ENCODE measurements at regions not wholly inside any gene's neighbourhood (a gene's known extent, or its start where the extent isn't known, plus 50 kb on each side); places are given as distances from the start of the nearest gene placed in this dataset.
"Not testable (repeated sequence)": the region's sequence is repeated elsewhere in the genome, so short reads cannot be mapped to it uniquely, and the experiment has no call there.

- Histone ChIP-seq H3K79me1 (ENCODE audit: low read depth, low read length) (no peaks in the 10 kb centered on the region), H2AFZ (ENCODE audit: low read length) (no peak overlapping the region), H2BK15ac (ENCODE audit: low read length) (no peak overlapping the region), H3K36me3 (replicated peaks in 1 of 2; ENCODE audit: control insufficient read depth in 2 of 2, insufficient read depth in 2 of 2, low read length in 2 of 2) (peaks cover 0 to 3% of the 10 kb centered on the region in 2 donors), H2AK5ac (ENCODE audit: low read depth, low read length) (no peak overlapping the region), H3K4me1 (ENCODE audit: control insufficient read depth in 2 of 2, insufficient read depth in 1 of 2, low read depth in 1 of 2, low read length in 2 of 2) (no peaks in the 10 kb centered on the region), H2BK12ac (ENCODE audit: low read length) (no peak overlapping the region), H3K27ac (replicated peaks; ENCODE audit: low read length) (no peak overlapping the region), H3K18ac (ENCODE audit: low read length) (no peak overlapping the region), H4K8ac (ENCODE audit: low read depth, low read length) (no peak overlapping the region), H3K4ac (ENCODE audit: low read length) (no peak overlapping the region), H3K4me3 (ENCODE audit: low read length in 2 of 2) (peak overlapping the region in 1 of 2 donors; percentile 67), H3K9ac (ENCODE audit: low read depth, low read length, poor library complexity) (no peak overlapping the region), H3K9me3 (replicated peaks in 1 of 2; ENCODE audit: control insufficient read depth in 2 of 2, insufficient read depth in 1 of 2, low read depth in 1 of 2, low read length in 2 of 2) (peaks cover 8 to 18% of the 10 kb centered on the region in 2 donors), H2BK5ac (ENCODE audit: low read length) (no peak overlapping the region), H3K23ac (ENCODE audit: low read depth, low read length, poor library complexity) (no peak overlapping the region), H4K91ac (ENCODE audit: low read depth, low read length, poor library complexity) (no peak overlapping the region), H2BK120ac (ENCODE audit: low read depth, low read length) (no peak overlapping the region), H3K14ac (ENCODE audit: low read length) (no peak overlapping the region), H3K4me2 (ENCODE audit: insufficient read depth, low read length, poor library complexity, severe bottlenecking) (no peak overlapping the region), H3K27me3 (ENCODE audit: control insufficient read depth in 3 of 3, insufficient read depth in 3 of 3, low read depth in 1 of 3, low read length in 3 of 3) (no peaks in the 10 kb centered on the region)
- whole genome bisulfite sequencing, 2 donors (ENCODE audit: extremely low coverage in 2 of 2, insufficient read length in 2 of 2, insufficient replicate concordance in 1 of 2): no CpG with 5 or more reads among the region's 3 CpGs
- no peak for DNase-seq (ENCODE audit: low spot score)
These were observed 1024.1 kb downstream of the TMTC2 start for GRCh38 chr12:83710851-83711250.

GRCh38 chr12:83709899-83710298 is 1023.2 kb downstream of the TMTC2 start:
- no peak overlapping the region for H2BK120ac ChIP-seq (ENCODE audit: low read depth, low read length)
- no peaks in the 10 kb centered on the region for H3K79me1 ChIP-seq (ENCODE audit: low read depth, low read length)
- H3K14ac ChIP-seq (ENCODE audit: low read length): no peak overlapping the region
- H3K4me2 ChIP-seq (ENCODE audit: insufficient read depth, low read length, poor library complexity, severe bottlenecking): no peak overlapping the region
- H3K9me3 ChIP-seq (replicated peaks in 1 of 2; ENCODE audit: control insufficient read depth in 2 of 2, insufficient read depth in 1 of 2, low read depth in 1 of 2, low read length in 2 of 2): peaks cover 8 to 18% of the 10 kb centered on the region in 2 donors
- H2AK5ac ChIP-seq (ENCODE audit: low read depth, low read length): no peak overlapping the region
- H3K27ac ChIP-seq (replicated peaks; ENCODE audit: low read length): no peak overlapping the region
- H3K9ac ChIP-seq (ENCODE audit: low read depth, low read length, poor library complexity): no peak overlapping the region
- H2BK15ac ChIP-seq (ENCODE audit: low read length): no peak overlapping the region
- H2AFZ ChIP-seq (ENCODE audit: low read length): no peak overlapping the region
- DNase-seq (ENCODE audit: low spot score): no peak
- no peaks in the 10 kb centered on the region for H3K4me1 ChIP-seq (ENCODE audit: control insufficient read depth in 2 of 2, insufficient read depth in 1 of 2, low read depth in 1 of 2, low read length in 2 of 2)
- H4K91ac ChIP-seq (ENCODE audit: low read depth, low read length, poor library complexity): no peak overlapping the region
- H3K18ac ChIP-seq (ENCODE audit: low read length): no peak overlapping the region
- no peak overlapping the region for H2BK5ac ChIP-seq (ENCODE audit: low read length)
- H3K4me3 ChIP-seq (ENCODE audit: low read length in 2 of 2): no peak overlapping the region
- no peak overlapping the region for H4K8ac ChIP-seq (ENCODE audit: low read depth, low read length)
- no peak overlapping the region for H3K4ac ChIP-seq (ENCODE audit: low read length)
- H3K27me3 ChIP-seq (ENCODE audit: control insufficient read depth in 3 of 3, insufficient read depth in 3 of 3, low read depth in 1 of 3, low read length in 3 of 3): no peaks in the 10 kb centered on the region
- no peak overlapping the region for H3K23ac ChIP-seq (ENCODE audit: low read depth, low read length, poor library complexity)
- H2BK12ac ChIP-seq (ENCODE audit: low read length): no peak overlapping the region
- peaks cover 0 to 3% of the 10 kb centered on the region in 2 donors for H3K36me3 ChIP-seq (replicated peaks in 1 of 2; ENCODE audit: control insufficient read depth in 2 of 2, insufficient read depth in 2 of 2, low read length in 2 of 2)

- Histone ChIP-seq H3K36me3 (replicated peaks in 1 of 2; ENCODE audit: control insufficient read depth in 2 of 2, insufficient read depth in 2 of 2, low read length in 2 of 2) (no peaks in the 10 kb centered on the region), H2BK15ac (ENCODE audit: low read length) (no peak overlapping the region), H3K9ac (ENCODE audit: low read depth, low read length, poor library complexity) (no peak overlapping the region), H3K79me1 (ENCODE audit: low read depth, low read length) (no peaks in the 10 kb centered on the region), H2AFZ (ENCODE audit: low read length) (no peak overlapping the region), H2BK5ac (ENCODE audit: low read length) (no peak overlapping the region), H3K4me1 (ENCODE audit: control insufficient read depth in 2 of 2, insufficient read depth in 1 of 2, low read depth in 1 of 2, low read length in 2 of 2) (no peaks in the 10 kb centered on the region), H3K9me3 (replicated peaks in 1 of 2; ENCODE audit: control insufficient read depth in 2 of 2, insufficient read depth in 1 of 2, low read depth in 1 of 2, low read length in 2 of 2) (no peaks in the 10 kb centered on the region), H4K8ac (ENCODE audit: low read depth, low read length) (no peak overlapping the region), H3K18ac (ENCODE audit: low read length) (no peak overlapping the region), H3K23ac (ENCODE audit: low read depth, low read length, poor library complexity) (no peak overlapping the region), H2BK12ac (ENCODE audit: low read length) (no peak overlapping the region), H3K27me3 (ENCODE audit: control insufficient read depth in 3 of 3, insufficient read depth in 3 of 3, low read depth in 1 of 3, low read length in 3 of 3) (no peaks in the 10 kb centered on the region), H3K4ac (ENCODE audit: low read length) (no peak overlapping the region), H2AK5ac (ENCODE audit: low read depth, low read length) (no peak overlapping the region), H4K91ac (ENCODE audit: low read depth, low read length, poor library complexity) (no peak overlapping the region), H2BK120ac (ENCODE audit: low read depth, low read length) (no peak overlapping the region), H3K4me3 (ENCODE audit: low read length in 2 of 2) (no peak overlapping the region), H3K14ac (ENCODE audit: low read length) (no peak overlapping the region), H3K4me2 (ENCODE audit: insufficient read depth, low read length, poor library complexity, severe bottlenecking) (peak overlapping the region; percentile 11), H3K27ac (replicated peaks; ENCODE audit: low read length) (no peak overlapping the region)
- DNase-seq (ENCODE audit: low spot score): no peak
- no CpG with 5 or more reads among the region's 2 CpGs for WGBS, 2 donors (ENCODE audit: extremely low coverage in 2 of 2, insufficient read length in 2 of 2, insufficient replicate concordance in 1 of 2)
These were observed 1014.1 kb downstream of the TMTC2 start for GRCh38 chr12:83700838-83701237.

GRCh38 chr12:83696311-83696710 is 1009.6 kb downstream of the TMTC2 start:
- WGBS, 2 donors (ENCODE audit: extremely low coverage in 2 of 2, insufficient read length in 2 of 2, insufficient replicate concordance in 1 of 2): no CpG with 5 or more reads among the region's 13 CpGs
- not testable (repeated sequence) for DNase-seq (ENCODE audit: low spot score); H2AFZ ChIP-seq (ENCODE audit: low read length)

More at GRCh38 chr12:83696311-83696710, 1009.6 kb downstream of the TMTC2 start:
- H3K4me3 ChIP-seq (ENCODE audit: low read length in 2 of 2); H3K4me2 ChIP-seq (ENCODE audit: insufficient read depth, low read length, poor library complexity, severe bottlenecking); H2BK15ac ChIP-seq (ENCODE audit: low read length); H3K18ac ChIP-seq (ENCODE audit: low read length); H4K8ac ChIP-seq (ENCODE audit: low read depth, low read length); H3K9me3 ChIP-seq (replicated peaks in 1 of 2; ENCODE audit: control insufficient read depth in 2 of 2, insufficient read depth in 1 of 2, low read depth in 1 of 2, low read length in 2 of 2); H3K27ac ChIP-seq (replicated peaks; ENCODE audit: low read length); H2AK5ac ChIP-seq (ENCODE audit: low read depth, low read length); H3K79me1 ChIP-seq (ENCODE audit: low read depth, low read length); H3K36me3 ChIP-seq (replicated peaks in 1 of 2; ENCODE audit: control insufficient read depth in 2 of 2, insufficient read depth in 2 of 2, low read length in 2 of 2); H4K91ac ChIP-seq (ENCODE audit: low read depth, low read length, poor library complexity); H3K4me1 ChIP-seq (ENCODE audit: control insufficient read depth in 2 of 2, insufficient read depth in 1 of 2, low read depth in 1 of 2, low read length in 2 of 2); H2BK5ac ChIP-seq (ENCODE audit: low read length); H2BK12ac ChIP-seq (ENCODE audit: low read length); H3K27me3 ChIP-seq (ENCODE audit: control insufficient read depth in 3 of 3, insufficient read depth in 3 of 3, low read depth in 1 of 3, low read length in 3 of 3); H2BK120ac ChIP-seq (ENCODE audit: low read depth, low read length); H3K23ac ChIP-seq (ENCODE audit: low read depth, low read length, poor library complexity); H3K9ac ChIP-seq (ENCODE audit: low read depth, low read length, poor library complexity); H3K4ac ChIP-seq (ENCODE audit: low read length): not testable (repeated sequence)
- peak overlapping the region; percentile 89 for H3K14ac ChIP-seq (ENCODE audit: low read length)

Data from neuronal stem cell (in vitro differentiated cells).